NCI-H2171 treated with DMSO at 0.1 percent for 48 hours (cell line): ENCODE measurements at regions not wholly inside any gene's neighbourhood (a gene's known extent, or its start where the extent isn't known, plus 50 kb on each side); places are given as distances from the start of the nearest gene placed in this dataset.

Experiments used
- DNase-seq: peaks from one replicate; lab custom pipeline; 2025; lab: John Stamatoyannopoulos, UW

- no peak for DNase-seq
Measured at GRCh38 chr9:129240581-129241211, 62.6 kb upstream of the IER5L start.

GRCh38 chr9:129239946-129240490 is 62.0 kb upstream of the IER5L start:
- DNase-seq, result no peak

DNA sequence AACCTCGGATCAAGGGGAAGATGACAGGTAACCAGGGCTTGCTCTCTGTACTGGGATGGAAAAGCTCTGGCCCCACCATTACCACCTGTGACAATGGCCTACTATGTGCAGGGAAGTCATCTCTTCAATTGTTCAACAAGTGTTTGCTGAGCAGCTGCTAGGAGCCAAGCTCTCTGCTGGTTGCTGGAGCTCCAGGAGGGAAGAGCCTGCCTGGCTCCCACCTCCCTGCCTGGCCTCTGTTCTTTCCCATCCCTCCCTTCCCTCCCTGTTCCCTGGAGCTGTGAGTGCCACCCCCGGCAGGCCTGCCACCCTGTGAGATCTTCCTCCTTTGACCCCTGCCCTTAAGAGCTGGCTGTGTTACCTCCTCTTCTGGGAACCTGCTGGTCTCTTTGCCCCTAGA is 59.7 kb upstream of the IER5L start:
- no peak for DNase-seq

DNA sequence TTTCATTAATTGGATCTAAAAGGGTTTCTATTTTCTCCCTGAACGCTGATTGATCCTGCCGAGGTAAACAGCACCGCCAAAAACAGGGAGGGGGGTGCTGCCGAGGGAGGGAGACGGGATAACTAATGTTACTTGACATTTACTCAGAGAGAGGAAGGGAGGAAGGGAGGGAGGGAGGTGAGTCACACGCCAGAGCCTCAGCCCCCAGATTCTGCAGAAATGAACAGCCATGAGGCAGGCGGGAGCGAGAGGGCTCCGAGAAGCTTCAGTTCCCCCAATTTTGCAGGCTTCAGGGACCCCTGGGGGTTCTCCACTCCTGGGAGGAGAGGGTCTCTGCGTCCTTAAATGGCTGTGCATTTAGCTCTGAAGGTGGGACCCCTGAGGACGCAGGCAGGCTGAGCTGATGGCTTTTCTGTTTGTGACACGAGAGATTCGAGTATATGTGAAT is 59.1 kb upstream of the IER5L start:
- no peak for DNase-seq

- no peak for DNase-seq
Measured at GRCh38 chr9:129236441-129237145, 58.5 kb upstream of the IER5L start.

- DNase-seq, result no peak
Measured at GRCh38 chr9:129235931-129236331, 57.9 kb upstream of the IER5L start.

DNA sequence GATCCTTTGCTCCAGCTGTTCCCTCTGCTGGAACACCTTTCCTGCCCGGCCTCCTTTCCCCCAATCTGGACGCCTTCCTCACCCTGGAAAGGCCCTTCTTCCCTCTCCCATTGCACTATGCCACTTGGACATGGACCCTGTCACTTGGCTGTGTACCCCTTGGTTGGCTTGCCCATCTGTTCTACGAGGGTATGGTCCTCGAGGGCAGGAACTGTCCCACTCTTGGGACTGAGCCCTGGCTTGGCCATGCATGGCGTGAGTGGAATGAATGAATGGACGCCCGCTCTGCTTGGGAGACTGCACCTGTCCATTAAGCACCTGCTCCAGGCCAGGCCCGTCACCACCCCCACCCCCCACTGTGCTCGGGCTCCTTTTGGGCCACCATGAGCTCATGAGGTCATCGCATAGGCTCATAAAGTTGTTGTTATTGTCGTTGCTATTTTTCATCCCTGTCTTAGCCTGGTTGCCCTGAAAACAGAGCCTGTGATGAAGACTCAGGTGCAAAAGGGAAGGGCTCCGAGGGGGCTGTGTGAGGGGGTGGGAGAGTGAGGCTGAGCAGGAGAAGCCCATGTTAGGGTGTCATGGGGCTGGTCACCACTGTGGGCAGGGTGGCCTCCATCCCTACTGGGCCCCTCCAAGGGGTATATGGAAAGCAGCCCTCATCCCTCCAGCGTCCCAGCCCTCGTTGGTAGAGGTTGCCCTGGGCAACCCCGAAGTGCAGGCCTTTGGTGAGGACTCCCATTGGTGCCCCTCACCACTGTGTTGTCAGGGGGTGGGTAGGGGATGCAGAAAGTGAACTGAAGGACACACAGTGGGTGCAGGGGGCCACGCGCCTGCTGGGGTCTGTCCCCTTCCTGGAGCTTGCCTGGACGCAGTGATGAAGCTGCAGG is 57.2 kb upstream of the IER5L start:
- no peak for DNase-seq

GRCh38 chr9:129234491-129234890 is 56.4 kb upstream of the IER5L start:
- no peak for DNase-seq

DNA sequence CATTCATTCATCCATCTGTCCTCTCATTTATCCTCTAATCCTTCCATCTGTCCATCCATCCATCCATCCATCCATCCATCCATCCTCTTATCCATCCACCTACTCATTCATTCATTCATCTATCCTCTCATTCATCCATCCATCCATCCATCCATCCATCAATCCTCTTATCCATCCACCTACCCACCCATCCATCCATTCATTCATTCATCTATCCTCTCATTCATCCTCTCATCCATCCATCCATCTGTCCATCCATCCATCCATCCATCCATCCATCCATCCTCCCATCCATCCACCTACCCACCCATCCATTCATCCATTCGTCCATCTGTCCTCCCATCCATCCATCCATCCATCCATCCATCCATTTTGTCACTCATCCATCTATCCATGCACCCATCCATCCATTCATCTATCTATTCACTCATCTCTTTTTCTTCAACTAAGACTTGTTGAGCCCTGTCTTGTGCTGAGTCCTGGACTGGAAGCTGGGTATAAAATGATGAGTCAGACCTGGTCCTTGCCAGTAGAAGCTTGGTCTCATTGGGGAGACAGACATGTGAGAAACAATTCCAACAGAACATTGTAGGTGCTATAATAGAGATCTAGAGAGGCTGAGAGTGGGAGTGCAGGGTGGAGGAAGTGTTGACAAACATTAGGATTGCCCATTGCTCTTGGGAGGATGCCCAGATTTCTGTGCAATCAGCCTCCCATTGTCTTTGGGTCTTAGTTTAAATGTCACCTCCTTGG is 55.0 kb upstream of the IER5L start:
- DNase-seq, result no peak

GRCh38 chr9:129231759-129232158 is 53.7 kb upstream of the IER5L start:
- no peak for DNase-seq

DNA sequence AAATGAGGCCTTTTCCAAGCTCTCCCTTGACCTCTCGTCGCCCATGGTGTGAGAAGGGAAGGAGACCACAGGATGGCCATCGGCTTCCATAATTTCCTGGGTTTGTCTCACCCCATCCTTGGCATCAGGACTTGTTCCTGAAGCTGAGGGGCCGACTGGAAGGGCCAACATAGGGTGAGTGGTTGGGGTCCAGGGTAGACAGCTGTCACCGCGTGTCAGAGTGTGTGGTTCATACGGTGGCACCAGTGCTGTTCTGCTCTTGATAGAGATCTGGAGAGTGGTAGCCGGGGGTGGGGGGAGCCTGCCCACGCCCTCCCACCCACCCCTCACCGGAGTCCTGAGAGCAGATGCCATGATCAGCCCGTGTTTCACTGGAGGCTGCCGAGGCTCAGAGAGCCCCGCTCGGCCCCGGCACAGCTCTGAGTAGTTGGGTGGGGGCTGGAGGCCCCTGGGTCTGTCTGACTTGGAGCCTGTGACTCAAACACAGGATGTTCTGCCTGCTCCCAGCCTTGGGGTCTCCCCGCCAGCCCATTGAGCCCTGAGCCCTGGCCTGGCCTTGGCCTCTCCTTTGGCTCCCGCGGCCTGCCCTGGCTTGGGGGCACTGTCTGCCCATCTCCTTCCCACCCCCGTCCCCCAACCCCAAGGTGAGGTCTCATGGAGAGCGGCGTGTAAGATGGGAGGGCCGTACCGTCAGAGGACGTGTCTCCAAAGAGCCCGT is 53.1 kb upstream of the IER5L start:
- DNase-seq, result no peak

DNA sequence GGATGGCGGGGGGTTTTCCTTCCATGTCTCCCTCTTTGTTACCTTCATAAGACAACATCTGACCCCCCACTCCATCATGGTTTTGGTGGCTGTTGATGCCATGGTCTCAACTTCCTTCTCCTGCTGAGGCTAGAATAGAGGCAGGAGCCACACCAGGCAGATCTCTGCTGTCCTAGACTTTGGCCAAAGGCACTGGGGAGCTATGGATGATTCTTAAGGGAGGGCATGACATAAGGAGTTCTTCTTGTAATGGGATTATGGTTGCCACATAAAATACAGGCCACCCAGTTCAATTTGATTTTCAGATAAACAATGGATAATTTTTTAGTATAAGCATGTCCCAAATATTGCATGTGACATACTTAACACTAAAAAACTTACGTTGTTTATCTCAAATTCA is 52.2 kb upstream of the IER5L start:
- DNase-seq, result no peak
